ENCODE measurements at regions not wholly inside any gene's neighbourhood (a gene's known extent, or its start where the extent isn't known, plus 50 kb on each side); places are given as distances from the start of the nearest gene placed in this dataset.
"Not testable (repeated sequence)": the region's sequence is repeated elsewhere in the genome, so short reads cannot be mapped to it uniquely, and the experiment has no call there.

DNA sequence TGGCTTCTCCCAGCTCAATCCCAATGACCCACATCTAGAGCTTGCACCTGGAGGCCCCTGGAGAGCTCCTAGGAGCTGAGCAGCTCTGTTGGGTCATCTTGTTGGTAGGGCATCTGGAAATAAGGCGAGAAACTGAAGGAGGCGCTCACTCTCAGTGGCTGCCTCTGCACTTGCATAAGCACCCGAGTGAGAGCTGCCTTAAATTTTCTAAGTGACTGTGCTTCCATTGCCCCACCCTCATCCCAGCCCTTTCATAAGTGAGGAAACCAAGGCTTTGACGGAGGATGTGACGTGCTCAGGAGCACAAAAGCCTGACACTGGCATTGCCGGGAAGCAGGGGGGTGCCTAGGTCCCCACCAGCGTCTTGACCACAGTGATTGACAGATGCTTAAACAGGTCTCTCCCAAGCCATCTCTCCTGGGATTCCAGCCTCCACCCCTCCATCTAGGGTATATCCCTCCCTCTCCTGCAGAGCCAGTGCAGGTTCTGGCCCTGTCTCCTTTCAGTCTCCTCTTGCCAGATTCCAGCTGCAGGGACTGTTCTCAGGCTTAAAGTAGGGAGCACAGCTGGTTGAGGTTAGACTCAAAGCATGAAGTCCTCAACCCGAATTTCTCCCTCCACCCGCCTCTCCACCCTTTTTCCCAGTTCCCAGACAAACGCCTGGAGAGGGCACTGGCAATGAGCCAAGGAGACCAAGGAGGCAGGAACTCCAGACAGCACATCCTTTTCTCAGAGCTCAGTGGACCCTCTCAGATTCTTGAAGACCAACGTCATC, 113.7 kb downstream of the IRX5 start:
- no peak for DNase-seq

DNA sequence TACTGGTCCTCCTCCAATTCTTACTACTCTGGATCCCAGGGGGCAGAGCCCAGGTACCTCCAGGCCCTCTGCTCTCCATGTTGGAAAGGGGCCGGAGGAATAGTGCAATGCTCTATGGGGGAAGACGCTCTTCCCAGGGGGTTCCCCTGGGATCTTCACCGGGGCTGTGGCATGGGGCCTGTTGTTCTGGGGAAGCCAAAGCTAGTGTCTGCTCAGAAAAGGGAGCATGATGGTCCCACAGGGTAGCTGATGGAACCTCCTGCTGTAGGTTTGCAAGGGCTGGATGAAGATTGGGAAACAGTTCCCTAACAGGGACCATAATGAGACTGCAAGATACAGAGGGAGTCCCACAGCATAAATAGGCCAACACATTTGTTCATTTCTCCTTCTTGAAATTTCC, 114.7 kb downstream of the IRX5 start:
- no peak for DNase-seq

DNA sequence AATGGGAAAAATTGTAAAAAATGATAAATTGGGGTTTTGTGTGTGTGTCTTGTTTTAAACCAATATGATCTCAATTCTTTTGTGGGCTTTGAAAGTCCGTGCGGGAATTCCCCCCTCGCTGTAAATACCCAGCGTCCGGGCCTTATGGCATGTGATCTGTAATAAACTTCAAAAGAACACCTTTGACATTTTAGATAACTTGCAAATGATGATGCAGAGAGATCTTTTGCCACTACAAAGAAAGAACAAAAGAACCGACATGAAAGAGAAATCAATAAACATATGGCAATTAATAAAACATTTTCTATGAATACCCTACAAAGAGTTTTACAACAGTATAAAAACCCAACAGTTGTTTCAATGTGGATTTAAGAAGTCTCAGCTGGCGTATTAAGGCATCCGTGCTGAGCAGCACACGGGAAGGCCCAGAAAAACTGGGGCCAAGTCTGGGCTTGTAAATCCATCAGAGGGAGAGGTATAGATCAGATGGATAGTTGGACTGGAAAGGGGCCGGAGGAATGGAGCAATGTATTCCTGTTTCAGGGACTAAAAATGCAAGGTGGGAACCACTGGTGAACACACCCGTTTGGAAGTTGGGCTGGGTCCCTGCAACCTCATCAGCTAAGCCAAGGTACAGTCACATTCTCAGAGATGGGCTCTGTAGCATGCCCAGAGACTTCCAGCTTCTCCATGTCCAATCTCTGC, 115.2 kb downstream of the IRX5 start:
- no peak for DNase-seq

DNA sequence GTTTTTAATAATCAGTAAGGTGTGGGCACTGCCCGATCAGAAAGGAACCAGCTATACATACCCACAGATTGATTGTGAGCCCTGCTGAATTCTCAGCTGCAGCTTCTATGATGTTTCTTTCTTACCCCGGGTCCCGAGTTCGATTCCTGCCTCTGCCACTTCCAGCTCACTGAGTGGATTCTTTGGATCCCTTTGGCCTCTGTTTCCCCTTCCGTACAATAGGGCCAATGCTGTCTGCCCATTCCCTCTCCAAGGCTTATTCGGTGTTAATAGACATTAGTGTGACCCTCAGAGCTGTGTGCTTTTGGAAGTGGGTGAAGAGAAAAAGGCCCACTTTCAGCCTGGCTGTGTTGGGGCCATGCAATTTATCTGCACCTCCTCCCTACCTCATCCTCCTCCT, 115.8 kb downstream of the IRX5 start:
- no peak for DNase-seq

DNA sequence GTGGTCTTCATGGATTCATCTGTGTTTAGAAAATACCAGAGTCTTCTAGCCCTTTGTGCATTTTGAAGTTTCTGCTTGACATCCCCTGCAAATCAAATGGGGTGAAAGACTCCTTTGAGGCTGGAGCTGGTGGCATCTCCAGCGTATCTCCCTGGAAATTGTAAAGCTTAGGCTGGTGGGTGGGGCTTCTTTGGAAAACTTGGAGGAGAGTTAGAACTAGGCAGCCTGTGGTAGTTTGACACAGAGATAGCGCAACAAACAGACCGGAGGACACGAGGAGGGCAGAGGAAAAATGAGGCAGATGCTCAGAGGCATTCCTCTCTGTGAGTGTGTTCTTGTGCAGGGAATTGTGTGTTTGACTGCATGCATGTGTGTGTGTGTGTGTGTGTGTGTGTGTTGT, 116.3 kb downstream of the IRX5 start:
- no peak for DNase-seq

DNA sequence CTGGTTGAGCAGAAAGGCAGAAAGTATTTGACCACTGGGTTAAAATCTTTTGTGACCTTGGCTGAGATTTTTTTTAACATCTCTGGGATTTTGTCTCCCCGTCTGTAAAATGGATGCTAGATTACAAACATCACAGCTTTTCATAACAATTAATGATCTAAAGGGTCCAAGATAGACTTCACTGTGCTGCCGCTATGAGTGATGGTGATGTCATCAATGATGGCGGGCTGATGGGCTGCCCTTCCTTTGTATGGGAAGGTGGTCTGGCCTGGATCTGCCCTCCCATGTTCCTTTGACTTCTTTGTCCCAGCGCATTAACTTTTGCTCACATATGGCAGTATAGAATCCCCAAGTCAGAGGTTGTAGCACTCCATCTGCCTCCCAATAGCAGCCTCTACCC, 116.7 kb downstream of the IRX5 start:
- DNase-seq: no peak

DNA sequence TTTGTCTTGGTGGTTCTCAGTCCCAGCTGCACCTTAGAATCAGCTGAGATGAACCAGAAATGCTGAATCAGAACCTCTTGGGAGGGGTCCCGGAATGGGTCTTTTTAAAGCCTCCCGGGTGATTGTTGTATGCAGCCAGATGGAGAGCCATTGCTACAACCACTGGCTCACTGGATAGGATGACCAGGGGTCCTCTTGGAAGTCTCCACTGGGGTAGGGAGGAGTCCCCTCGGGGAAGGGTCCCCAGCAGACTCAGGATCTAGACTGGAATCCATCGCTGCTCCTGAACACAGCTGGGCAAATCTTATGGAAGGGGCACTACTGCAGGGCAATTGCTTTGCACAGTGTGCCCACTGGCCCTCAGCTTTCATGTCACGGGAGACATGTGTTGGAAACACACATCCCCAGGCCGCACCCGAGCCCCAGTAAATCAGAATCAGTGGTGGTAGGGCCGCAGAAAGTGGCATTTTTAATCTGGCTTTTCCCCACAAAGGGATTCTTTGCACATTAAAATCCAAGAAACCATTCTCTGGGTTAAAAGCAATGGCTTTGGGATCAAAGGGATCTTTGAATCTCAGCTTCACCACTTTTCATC, 117.3 kb downstream of the IRX5 start:
- no peak for DNase-seq

DNA sequence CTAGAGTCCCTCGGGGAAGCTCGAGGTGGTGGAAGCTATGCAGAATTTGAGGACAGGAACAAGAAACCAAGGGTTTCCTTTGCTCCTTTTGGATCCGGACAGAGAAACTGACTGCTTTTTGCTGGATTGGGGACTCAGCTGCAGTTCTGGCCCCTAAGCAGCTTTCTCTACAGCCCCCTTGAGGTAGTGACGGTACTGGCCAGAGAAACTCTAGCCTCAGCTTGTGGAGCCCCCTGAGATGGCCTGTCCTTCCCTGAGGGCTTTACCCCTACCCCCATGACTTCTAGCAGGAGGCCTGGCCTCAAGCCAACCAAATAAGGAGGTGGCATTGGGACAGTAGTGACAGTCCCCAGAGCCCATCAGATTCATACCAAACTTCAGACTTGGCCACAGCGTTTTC, 118.1 kb downstream of the IRX5 start:
- DNase-seq: no peak

DNA sequence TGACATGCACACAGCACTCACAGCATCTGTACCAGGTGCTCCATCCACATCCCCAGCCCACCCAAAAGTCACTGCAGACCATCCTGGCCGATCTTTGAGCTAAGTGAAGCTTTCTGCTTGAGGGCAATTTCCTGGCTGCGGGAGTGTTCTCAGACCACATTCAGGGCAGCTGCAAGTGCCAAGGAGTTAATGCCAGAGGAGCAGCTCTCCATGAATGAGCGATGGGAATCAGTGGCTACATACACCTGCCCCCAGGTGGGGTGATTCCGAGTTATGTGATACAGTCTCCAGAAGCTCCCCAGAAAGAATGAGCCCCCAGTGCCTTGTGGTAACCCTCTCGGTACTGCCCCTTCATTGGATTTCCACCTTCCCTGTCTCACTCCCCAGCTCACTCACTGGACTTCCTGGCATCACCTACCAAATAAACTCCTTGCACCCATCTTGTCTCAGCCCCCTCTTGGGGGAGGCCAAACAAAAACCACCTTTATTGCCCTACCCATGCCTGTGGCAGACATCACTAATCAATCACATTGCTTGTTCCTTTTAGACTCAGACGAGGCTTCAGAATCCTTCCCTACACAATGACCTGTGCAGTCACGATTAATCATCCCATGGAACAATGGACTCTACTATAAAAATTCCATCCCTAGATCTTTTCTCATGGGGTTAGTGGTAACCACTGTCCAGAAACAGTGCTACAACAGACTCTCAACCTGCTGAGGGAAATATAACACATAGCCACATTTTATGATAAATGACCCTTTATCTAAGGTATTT, 121.1 kb downstream of the IRX5 start:
- no peak for DNase-seq

DNA sequence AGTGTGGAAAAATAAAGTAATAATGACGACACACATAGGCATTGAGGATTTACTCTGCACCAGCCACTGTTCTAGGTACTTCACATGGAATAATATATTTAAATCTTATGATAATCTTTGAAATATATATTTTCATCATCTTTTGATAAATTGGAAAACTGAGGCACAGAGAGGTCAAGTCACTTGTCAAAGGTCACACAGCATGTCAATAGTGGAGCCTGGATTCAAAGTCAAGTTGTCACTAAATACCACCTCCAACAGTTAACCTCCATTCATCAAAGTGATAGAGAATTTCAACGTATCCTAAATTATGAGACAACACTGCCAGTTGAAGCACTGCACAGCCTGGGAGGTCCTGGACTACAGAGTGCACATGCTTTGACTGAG, 121.7 kb downstream of the IRX5 start:
- DNase-seq: no peak

DNA sequence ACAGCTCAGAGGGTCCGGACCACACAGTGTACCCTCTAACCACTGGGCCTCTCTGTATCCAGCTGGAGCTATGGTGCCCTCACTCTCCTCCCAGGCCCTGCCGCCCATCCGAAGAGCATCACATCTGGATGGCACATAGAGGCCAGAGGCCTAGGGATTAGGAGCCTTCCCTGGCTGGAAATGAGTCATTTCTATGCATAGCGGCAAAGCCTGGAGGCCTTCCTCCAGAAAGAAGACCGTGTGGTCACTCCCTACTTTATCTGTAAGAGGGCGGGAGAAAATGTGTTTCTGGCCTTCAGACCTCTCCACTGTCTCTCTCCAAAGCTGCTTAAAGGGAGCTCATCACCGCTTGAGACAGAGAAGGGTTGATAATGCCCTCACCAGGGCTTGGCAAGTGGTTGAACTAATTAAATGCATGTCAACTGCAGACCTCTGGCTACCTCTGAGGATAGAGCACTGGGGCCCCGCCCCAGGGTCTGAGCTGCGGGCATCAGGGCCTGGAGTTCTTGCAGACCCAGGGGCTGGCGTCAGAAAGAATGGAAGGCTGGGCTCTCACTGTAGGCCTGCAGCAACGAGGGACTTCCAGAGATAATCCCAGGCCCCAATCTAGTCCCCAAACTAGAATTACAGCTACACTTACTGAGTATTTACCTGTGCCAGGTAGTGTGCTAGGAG, 122.2 kb downstream of the IRX5 start:
- no peak for DNase-seq

DNA sequence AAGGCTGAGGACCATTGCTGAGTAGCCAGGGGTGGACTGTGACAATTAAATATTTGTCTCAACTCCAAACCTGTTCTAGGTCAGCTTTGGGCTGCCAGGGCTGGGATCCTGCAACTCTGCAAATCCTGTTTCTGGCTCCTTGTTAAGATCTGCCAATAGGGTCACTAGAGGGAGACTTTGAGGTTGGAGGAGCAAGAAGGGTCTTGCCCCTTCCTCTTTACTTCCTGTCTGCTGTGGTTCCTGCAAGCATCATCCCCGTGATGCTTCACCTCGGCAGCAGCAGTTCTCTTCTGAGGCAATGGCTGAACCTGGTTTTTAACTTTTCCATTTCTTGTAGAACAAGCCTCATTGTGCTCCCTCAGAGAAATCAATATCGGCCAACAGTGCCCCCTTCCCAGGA, 124.6 kb downstream of the IRX5 start:
- DNase-seq: no peak

DNA sequence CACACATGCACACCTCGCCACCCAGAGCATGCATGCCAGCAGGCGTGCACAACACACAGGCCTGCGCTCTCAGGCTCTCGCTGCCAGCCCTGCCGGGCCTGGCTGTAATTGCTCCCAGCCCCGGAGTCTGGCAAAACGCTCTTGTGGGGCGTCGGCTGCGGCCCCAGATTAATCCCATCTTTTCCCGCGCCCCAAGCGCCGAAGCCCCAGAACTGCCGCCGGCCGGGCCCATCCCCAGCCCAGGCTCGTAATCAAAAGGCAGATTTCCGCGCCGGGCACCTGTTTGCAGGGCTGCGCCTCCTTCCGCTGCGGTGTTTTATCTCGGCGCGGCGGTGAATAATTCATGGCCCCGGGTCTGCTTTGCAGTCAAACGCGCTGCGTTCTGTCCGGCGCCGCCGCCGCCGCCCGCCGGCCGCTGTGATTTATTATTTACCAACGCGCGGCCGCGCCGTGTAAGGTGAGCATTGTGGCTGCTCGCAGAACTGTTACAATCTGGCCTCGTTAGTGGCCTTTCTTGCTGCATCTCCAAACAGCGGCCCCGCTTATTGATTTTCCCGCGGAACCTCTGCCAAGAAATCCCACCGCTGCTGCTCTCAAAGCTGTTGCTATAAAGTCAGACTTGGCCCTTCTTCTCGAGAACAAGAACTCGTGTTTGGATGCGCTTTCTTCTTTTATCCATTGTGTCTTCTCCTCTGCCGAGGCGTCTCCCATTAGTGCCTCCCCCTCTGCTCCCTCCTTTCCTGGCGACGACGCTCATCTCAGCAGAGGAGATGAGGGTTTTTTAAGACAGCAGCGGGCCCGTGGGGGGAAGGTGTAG, 126.1 kb downstream of the IRX5 start:
- no peak for DNase-seq

DNA sequence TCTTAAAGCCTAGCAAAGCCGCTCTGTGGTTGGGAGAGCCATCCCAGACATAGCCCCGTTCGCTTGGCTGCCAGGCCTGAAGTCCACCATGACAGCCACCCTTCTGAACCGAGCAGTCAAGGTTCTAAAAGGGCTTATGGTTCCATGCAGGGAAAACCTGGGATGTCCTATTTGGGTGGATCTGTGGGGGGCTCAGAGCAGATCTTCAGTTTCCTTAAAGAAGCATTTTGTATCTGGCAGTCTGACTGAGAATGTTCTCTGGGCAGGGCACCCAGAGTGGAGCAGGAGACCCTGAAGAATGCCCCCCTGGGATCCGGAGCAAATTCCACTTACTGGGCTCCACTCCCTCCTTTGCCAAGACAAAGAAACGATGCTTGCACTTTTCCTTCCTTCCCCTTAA, 127.2 kb downstream of the IRX5 start:
- no peak for DNase-seq

DNA sequence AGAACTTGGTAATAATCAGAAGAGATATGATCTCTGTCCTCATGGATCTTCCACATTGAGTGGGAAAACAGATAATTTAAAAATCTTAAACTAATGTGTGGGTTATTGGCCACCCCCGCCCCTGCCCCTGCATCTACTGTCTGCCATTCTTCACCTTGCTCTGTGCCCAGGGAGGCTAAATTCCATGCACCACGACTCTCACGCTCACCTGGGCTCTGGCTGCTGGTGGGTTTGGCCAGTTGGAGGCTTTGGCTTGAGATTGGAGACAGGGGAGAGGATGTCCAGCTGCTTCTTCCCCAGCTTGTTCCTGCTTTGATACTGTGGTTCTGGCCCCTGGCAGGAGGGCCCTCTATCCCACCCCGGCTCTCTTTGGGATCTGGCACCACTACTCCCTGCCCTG, 127.9 kb downstream of the IRX5 start:
- no peak for DNase-seq

DNA sequence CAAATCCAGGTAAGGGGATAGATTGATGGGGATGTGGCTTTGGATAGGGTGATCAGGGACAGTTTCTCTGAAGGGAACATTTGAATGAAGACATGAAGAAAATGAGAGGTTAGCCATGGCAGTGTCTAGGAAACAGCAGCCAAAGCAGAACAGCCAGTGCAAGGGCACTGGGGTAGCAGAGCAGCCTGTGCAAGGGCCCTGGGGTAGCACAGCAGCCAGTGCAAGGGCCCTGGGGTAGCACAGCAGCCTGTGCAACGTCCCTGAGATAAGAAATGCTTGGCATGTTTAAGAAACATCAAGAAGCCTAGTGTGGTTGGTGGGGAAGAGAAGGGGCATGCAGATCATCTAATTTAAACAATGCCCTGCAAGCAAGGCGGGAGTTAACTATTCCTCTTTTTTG, 128.5 kb downstream of the IRX5 start:
- no peak for DNase-seq

DNA sequence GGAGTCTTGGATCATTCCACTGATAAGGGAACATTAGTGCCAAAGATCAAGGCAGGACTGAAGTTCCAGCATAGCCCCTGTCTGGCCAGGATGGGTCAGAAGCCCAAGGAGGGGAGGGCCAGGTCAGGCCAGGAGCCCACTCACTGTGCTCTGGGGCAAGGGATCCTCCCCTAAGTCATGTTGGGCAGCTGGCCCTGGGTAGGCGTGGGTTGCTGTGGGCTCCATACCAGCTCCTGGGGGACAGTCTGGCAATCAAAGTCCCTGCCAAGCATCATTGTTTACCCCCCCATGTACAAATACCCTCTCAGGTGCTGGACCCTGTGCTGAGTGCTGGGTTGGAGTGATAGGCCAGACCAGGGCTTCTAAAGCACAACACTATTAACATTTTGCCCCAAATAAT, 130.5 kb downstream of the IRX5 start:
- no peak for DNase-seq

DNA sequence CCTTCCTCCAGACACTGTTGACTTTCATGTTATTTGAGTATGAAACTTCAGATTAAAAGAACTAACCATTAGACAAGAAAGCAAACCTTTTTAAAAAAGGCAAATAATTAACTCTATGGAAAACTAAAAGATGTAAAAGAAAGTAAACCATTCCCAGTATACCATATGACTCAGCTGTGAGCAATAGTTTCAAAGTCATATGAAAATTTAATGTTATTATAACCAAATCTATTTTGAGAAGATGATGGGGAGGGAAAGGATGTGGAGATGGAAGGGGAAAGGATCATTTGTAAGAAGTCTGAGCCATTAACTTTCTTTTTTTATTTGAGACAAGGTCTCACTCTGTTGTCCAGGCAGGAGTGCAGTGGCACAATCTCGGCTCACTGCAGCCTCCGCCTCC, 131.8 kb downstream of the IRX5 start:
- DNase-seq: no peak

DNA sequence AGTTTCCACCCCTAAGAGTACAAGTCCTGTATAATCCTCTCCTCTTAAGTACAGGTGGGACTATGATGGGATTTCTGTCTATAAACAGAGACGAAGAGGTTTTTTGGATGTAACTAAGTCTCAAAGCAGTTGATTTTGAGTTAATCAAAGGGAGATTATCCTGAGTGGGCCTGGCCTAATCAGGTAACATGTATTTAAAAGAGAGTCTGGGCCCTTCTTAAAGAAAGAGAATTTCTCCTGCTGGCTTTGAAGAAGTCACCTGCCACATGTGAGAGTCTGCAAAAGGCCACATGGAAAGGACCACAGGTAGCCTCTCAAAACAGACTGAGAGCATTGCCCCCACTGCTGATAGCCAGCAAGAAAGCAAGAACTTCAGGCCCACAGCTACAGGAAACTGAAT, 142.3 kb downstream of the IRX5 start:
- no peak for DNase-seq

DNA sequence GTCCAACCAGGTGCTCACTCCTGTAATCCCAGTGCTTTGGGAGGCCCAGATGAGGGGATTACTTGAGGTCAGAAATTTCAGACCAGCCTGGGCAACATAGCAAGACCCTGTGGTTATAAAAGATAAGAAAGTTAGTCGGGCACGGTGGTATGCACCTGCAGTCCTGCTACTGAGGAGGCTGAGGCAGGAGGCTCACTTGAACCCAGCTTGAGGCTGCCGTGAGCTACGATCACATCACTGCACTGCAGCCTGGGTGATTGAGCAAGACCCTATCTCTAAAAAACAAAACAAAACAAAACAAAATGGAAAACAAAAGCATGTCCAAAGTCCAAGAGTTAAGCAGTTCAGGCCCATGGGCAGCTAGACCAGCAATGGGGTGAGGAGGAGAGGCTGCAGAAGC, 143.2 kb downstream of the IRX5 start:
- no peak for DNase-seq

DNA sequence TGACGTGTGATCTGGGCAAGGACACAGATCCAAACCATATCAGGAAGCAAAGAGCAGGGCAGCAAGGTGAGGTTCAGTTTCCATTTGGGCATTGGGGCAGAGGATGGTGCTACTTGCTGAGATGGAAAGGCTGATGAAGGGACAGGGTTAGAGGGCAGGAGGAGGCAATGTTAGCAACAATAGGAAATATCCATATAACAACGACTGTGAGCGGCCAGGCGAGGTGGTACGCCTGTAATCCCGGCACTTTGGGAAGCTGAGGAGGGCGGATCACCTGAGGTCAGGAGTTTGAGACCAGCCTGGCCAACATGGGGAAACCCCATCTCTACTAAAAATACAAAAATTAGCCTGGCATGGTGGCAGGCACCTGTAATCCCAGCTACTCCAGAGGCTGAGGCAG, 144.5 kb downstream of the IRX5 start:
- DNase-seq: not testable (repeated sequence)

DNA sequence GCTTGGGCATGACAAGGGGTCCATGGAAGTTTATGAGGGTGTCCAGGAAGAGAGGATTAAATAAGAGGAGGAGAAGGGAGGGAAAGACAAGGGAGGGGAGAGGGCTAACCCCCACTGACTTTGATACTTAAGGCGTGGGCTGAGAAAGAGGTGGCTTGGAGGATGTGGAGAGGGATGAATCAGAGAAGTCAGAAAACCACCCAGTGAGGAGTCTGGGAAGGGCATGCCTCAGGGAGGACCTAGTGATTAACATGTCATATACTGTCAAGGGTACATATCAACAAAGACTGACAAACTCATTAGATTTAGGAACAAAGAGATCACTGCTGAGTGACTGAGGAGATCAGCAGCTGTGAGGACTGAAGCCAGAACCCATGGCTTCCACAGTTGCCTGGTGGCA, 145.4 kb downstream of the IRX5 start:
- no peak for DNase-seq
